Ovary (tissue), 3 donors: ENCODE measurements at regions not wholly inside any gene's neighbourhood (a gene's known extent, or its start where the extent isn't known, plus 50 kb on each side); places are given as distances from the start of the nearest gene placed in this dataset.
"Not testable (repeated sequence)": the region's sequence is repeated elsewhere in the genome, so short reads cannot be mapped to it uniquely, and the experiment has no call there.

ENCODE experiments used
- CTCF ChIP-seq, 3 donors: fragments of 450-650 bp in 2 of 3; fragments of 200-600 bp in 1 of 3; IDR thresholded peaks; one replicate each; pipeline versions ENCODE4 v1.5.1 to v1.8.0; 2016 to 2022; ENCODE audit warnings: antibody characterized with exemption in 3 of 3, mild to moderate bottlenecking in 1 of 3
- EP300 ChIP-seq: sonication (generic); formaldehyde crosslinking; IDR thresholded peaks from one replicate; pipeline ENCODE4 v1.6.1; 2017; ENCODE audit warnings: antibody characterized with exemption
- POLR2A ChIP-seq: fragments of 450-650 bp; IDR thresholded peaks from one replicate; pipeline ENCODE4 v1.6.1; 2017; ENCODE audit warnings: antibody characterized with exemption, mild to moderate bottlenecking, moderate library complexity
- donor health status: DM: no; HTN: no; CAD: no.

DNA sequence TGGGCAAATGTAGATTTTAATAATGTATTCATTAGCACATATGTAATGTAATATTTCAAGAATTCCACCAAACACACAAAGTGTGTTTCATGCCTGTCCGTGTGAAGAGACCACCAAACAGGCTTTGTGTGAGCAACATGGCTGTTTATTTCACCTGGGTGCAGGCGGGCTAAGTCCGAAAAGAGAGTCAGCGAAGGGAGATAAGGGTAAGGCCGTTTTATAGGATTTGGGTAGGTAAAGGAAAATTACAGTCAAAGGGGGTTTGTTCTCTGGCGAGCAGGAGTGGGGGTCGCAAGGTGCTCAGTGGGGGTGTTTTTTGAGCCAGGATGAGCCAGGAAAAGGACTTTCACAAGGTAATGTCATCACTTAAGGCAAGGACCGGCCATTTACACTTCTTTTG lies 875.8 kb downstream of the TBL1XR1 start:
- TF ChIP-seq CTCF (IDR thresholded peaks at IDR 0.05); POLR2A; EP300: not testable (repeated sequence)
